ENCODE measurements at regions not wholly inside any gene's neighbourhood (a gene's known extent, or its start where the extent isn't known, plus 50 kb on each side); places are given as distances from the start of the nearest gene placed in this dataset.

- Histone ChIP-seq H3K4me3 (ENCODE audit: low read depth, low read length) (no peak overlapping the region), H3K27me3 (ENCODE audit: control insufficient read depth, insufficient read depth, low read length) (no peaks in the 10 kb centered on the region), H3K36me3 (ENCODE audit: control insufficient read depth, insufficient read depth, low read length) (no peaks in the 10 kb centered on the region)
- TF ChIP-seq CTCF (IDR thresholded peaks at IDR 0.05; ENCODE audit: insufficient read depth, low read length, severe bottlenecking), result no peak
- peak; percentile 33 for DNase-seq (ENCODE audit: low read depth)
- no peak for FAIRE-seq
These were observed 135.4 kb upstream of the PHF14 start for GRCh38 chr7:10838228-10838627.

- TF ChIP-seq CTCF (IDR thresholded peaks at IDR 0.05; ENCODE audit: insufficient read depth, low read length, severe bottlenecking), result no peak
- H3K27me3 ChIP-seq (ENCODE audit: control insufficient read depth, insufficient read depth, low read length), result no peaks in the 10 kb centered on the region
- no peak overlapping the region for H3K4me3 ChIP-seq (ENCODE audit: low read depth, low read length)
- no peaks in the 10 kb centered on the region for H3K36me3 ChIP-seq (ENCODE audit: control insufficient read depth, insufficient read depth, low read length)
- FAIRE-seq, result no peak
- peak; percentile 65 for DNase-seq (ENCODE audit: low read depth)
These were observed 128.4 kb upstream of the PHF14 start for GRCh38 chr7:10845225-10845624.

- Histone ChIP-seq H3K36me3 (ENCODE audit: control insufficient read depth, insufficient read depth, low read length) (no peaks in the 10 kb centered on the region), H3K27me3 (ENCODE audit: control insufficient read depth, insufficient read depth, low read length) (no peaks in the 10 kb centered on the region), H3K4me3 (ENCODE audit: low read depth, low read length) (no peak overlapping the region)
- FAIRE-seq, result no peak
- no peak for DNase-seq (ENCODE audit: low read depth)
- TF ChIP-seq CTCF (IDR thresholded peaks at IDR 0.05; ENCODE audit: insufficient read depth, low read length, severe bottlenecking), result no peak
These were observed 118.1 kb upstream of the PHF14 start for GRCh38 chr7:10855583-10855982.

- Histone ChIP-seq H3K27me3 (ENCODE audit: control insufficient read depth, insufficient read depth, low read length) (no peaks in the 10 kb centered on the region), H3K36me3 (ENCODE audit: control insufficient read depth, insufficient read depth, low read length) (no peaks in the 10 kb centered on the region), H3K4me3 (ENCODE audit: low read depth, low read length) (no peak overlapping the region)
- no peak for TF ChIP-seq CTCF (IDR thresholded peaks at IDR 0.05; ENCODE audit: insufficient read depth, low read length, severe bottlenecking)
- FAIRE-seq (no peak), DNase-seq (ENCODE audit: low read depth) (peak; percentile 64)
These were observed 113.2 kb upstream of the PHF14 start for GRCh38 chr7:10860516-10860915.

- no peak overlapping the region for H3K4me3 ChIP-seq (ENCODE audit: low read depth, low read length)
- DNase-seq (ENCODE audit: low read depth), result no peak
- H3K36me3 ChIP-seq (ENCODE audit: control insufficient read depth, insufficient read depth, low read length), result no peaks in the 10 kb centered on the region
- H3K27me3 ChIP-seq (ENCODE audit: control insufficient read depth, insufficient read depth, low read length), result no peaks in the 10 kb centered on the region
- TF ChIP-seq CTCF (IDR thresholded peaks at IDR 0.05; ENCODE audit: insufficient read depth, low read length, severe bottlenecking), result no peak
- no peak for FAIRE-seq
These were observed 110.2 kb upstream of the PHF14 start for GRCh38 chr7:10863476-10863875.

GRCh38 chr7:10874666-10875065 lies 99.0 kb upstream of the PHF14 start:
- no peaks in the 10 kb centered on the region for H3K27me3 ChIP-seq (ENCODE audit: control insufficient read depth, insufficient read depth, low read length)
- H3K36me3 ChIP-seq (ENCODE audit: control insufficient read depth, insufficient read depth, low read length), result no peaks in the 10 kb centered on the region
- no peak for FAIRE-seq
- no peak for TF ChIP-seq CTCF (IDR thresholded peaks at IDR 0.05; ENCODE audit: insufficient read depth, low read length, severe bottlenecking)
- DNase-seq (ENCODE audit: low read depth), result peak; percentile 18
- no peak overlapping the region for H3K4me3 ChIP-seq (ENCODE audit: low read depth, low read length)
